Karpas-422 (cell line): ENCODE measurements at regions not wholly inside any gene's neighbourhood (a gene's known extent, or its start where the extent isn't known, plus 50 kb on each side); places are given as distances from the start of the nearest gene placed in this dataset.

Source experiments
- DNase-seq: peaks from one replicate; pipeline ENCODE4 v3.0.0-alpha.2; 2015
- H2AFZ ChIP-seq: fragments of 200-600 bp; sonication (generic); 2 replicates; pipeline ENCODE4 v1.6.1; 2014; ENCODE audit warnings: antibody characterized with exemption, low read length, mixed read lengths
- H3K27ac ChIP-seq: fragments of 200-600 bp; sonication (generic); 2 replicates; pipeline ENCODE4 v1.5.1; 2014; ENCODE audit warnings: mild to moderate bottlenecking, low read length, moderate library complexity
- H3K27me3 ChIP-seq: fragments of 200-600 bp; sonication (generic); 2 replicates; pipeline ENCODE4 v1.6.1; 2014; ENCODE audit warnings: low read length, mixed read lengths
- H3K36me3 ChIP-seq: fragments of 200-600 bp; sonication (generic); 2 replicates; pipeline ENCODE4 v1.6.1; 2014; ENCODE audit warnings: low read length, mixed read lengths; ENCODE audit not compliant: insufficient read depth
- H3K4me1 ChIP-seq: fragments of 200-600 bp; sonication (generic); 2 replicates; pipeline ENCODE4 v1.6.1; 2014; ENCODE audit warnings: mild to moderate bottlenecking, low read length, mixed read lengths
- H3K4me2 ChIP-seq: fragments of 200-600 bp; sonication (generic); 2 replicates; pipeline ENCODE4 v1.6.1; 2014; ENCODE audit warnings: low read length, low read depth, mild to moderate bottlenecking; ENCODE audit not compliant: poor library complexity, severe bottlenecking
- H3K4me3 ChIP-seq: fragments of 200-600 bp; sonication (generic); 2 replicates; pipeline ENCODE4 v1.5.1; 2014; ENCODE audit warnings: mild to moderate bottlenecking, antibody characterized with exemption, low read length, mixed read lengths
- H3K79me2 ChIP-seq: fragments of 200-600 bp; sonication (generic); 2 replicates; pipeline ENCODE4 v1.6.1; 2014; ENCODE audit warnings: mild to moderate bottlenecking, low read length, mixed read lengths
- H3K9ac ChIP-seq: fragments of 200-600 bp; sonication (generic); 2 replicates; pipeline ENCODE4 v1.6.0; 2014; ENCODE audit warnings: low read length
- H3K9me2 ChIP-seq: fragments of 200-600 bp; sonication (generic), shearing (Covaris generic); replicated peaks from 2 replicates; pipeline ENCODE4 v1.6.0; 2014; ENCODE audit warnings: mild to moderate bottlenecking, low read length, moderate library complexity; ENCODE audit not compliant: insufficient read depth
- H3K9me3 ChIP-seq: fragments of 300-700, 200-600 bp; sonication (generic); 2 replicates; pipeline ENCODE4 v1.6.1; 2014; ENCODE audit warnings: low read length, mixed read lengths
- H4K20me1 ChIP-seq: fragments of 200-600 bp; sonication (generic); 2 replicates; pipeline ENCODE4 v1.6.1; 2014; ENCODE audit warnings: mild to moderate bottlenecking, antibody characterized with exemption, low read length, low read depth; ENCODE audit not compliant: insufficient read depth

DNA sequence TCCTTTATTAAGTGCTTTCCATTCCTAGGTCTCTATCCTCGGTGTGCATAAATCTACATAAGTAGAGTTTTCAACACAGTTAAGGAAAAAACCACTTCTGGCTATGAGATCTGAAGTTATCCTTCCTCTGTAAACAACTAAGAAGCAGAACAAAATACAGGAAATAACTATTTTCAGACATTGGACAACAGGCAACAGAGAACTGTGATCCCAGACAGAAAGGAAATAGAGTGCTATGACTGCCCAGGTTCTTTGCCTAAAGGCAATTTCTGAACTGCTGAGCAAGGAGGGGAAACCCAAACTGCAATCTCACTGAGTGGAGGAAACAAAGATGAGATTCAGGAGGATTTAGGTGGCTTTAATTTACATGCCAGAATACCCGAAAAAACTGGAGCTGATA, 285.4 kb downstream of the SNX13 start:
- no peaks in the 10 kb centered on the region for H4K20me1 ChIP-seq
- no peak overlapping the region for H3K9ac ChIP-seq
- no peaks in the 10 kb centered on the region for H3K9me2 ChIP-seq
- no peak overlapping the region for H3K27ac ChIP-seq
- no peaks in the 10 kb centered on the region for H3K27me3 ChIP-seq
- H3K36me3 ChIP-seq, result no peaks in the 10 kb centered on the region
- no peak for DNase-seq
- H3K4me2 ChIP-seq, result no peak overlapping the region
- no peaks in the 10 kb centered on the region for H3K79me2 ChIP-seq
- no peak overlapping the region for H2AFZ ChIP-seq
- no peaks in the 10 kb centered on the region for H3K4me1 ChIP-seq
- no peaks in the 10 kb centered on the region for H3K9me3 ChIP-seq
- no peak overlapping the region for H3K4me3 ChIP-seq

DNA sequence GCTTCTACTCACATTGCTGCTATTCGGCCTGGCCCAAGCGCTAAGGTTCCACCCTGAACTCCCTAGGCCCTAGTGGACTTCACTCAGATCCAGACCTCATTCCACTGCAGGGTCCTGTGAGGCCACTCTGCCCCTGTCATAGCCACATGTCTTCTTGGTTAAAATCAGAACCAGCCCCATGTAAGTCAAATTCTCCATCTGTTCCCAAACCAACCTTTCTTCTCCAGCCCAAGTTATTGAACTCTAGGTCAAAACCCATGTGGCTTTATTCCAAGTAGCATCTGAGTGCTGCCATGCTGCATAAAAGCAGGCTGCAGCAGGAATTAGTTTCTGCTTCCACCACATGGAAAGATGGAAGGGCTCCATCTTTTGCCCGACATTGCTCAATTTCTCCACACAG, 281.2 kb downstream of the SNX13 start:
- no peak overlapping the region for H3K4me2 ChIP-seq
- no peaks in the 10 kb centered on the region for H3K4me1 ChIP-seq
- no peak overlapping the region for H2AFZ ChIP-seq
- H3K27ac ChIP-seq, result no peak overlapping the region
- no peak overlapping the region for H3K9ac ChIP-seq
- no peaks in the 10 kb centered on the region for H4K20me1 ChIP-seq
- no peak overlapping the region for H3K4me3 ChIP-seq
- no peaks in the 10 kb centered on the region for H3K27me3 ChIP-seq
- DNase-seq, result no peak
- H3K9me3 ChIP-seq, result no peaks in the 10 kb centered on the region
- H3K36me3 ChIP-seq, result no peaks in the 10 kb centered on the region
- H3K9me2 ChIP-seq, result no peaks in the 10 kb centered on the region
- H3K79me2 ChIP-seq, result no peaks in the 10 kb centered on the region

DNA sequence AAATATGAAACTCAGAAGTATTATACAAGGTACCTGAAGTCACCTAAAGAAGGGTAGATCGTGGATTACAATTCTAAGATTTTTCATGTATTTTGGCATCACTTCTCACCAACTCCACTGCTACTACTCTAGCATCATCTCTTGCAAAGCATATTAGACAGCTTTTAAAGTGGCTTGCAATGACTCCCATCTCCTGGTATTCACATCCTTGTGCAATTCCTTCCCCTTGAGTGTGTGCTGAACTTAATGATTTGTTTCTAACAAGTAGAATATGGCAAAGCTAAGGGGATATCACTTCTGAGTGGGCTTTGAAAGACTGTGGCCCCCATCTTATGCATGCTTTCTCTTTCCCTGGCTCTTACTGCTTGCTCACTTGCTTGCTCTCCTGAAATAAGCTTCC, 280.2 kb downstream of the SNX13 start:
- Histone ChIP-seq H3K4me2 (no peak overlapping the region), H2AFZ (no peak overlapping the region)

GRCh38 chr7:17661982-17662585, 278.2 kb downstream of the SNX13 start:
- no peak overlapping the region for H3K9ac ChIP-seq
- no peaks in the 10 kb centered on the region for H3K9me3 ChIP-seq
- no peaks in the 10 kb centered on the region for H3K79me2 ChIP-seq
- no peak overlapping the region for H3K27ac ChIP-seq
- H3K27me3 ChIP-seq, result no peaks in the 10 kb centered on the region
- H4K20me1 ChIP-seq, result no peaks in the 10 kb centered on the region
- H3K9me2 ChIP-seq, result no peaks in the 10 kb centered on the region
- no peak overlapping the region for H2AFZ ChIP-seq
- H3K4me2 ChIP-seq, result no peak overlapping the region
- no peaks in the 10 kb centered on the region for H3K36me3 ChIP-seq
- DNase-seq, result no peak
- H3K4me3 ChIP-seq, result no peak overlapping the region
- no peaks in the 10 kb centered on the region for H3K4me1 ChIP-seq

More for the DNA sequence above, 280.2 kb downstream of the SNX13 start:
- H4K20me1 ChIP-seq, result no peaks in the 10 kb centered on the region
- DNase-seq, result no peak
- H3K27ac ChIP-seq, result no peak overlapping the region
- no peaks in the 10 kb centered on the region for H3K4me1 ChIP-seq
- no peaks in the 10 kb centered on the region for H3K27me3 ChIP-seq
- no peaks in the 10 kb centered on the region for H3K36me3 ChIP-seq
- H3K9me2 ChIP-seq, result no peaks in the 10 kb centered on the region
- no peaks in the 10 kb centered on the region for H3K9me3 ChIP-seq
- H3K9ac ChIP-seq, result no peak overlapping the region
- H3K4me3 ChIP-seq, result no peak overlapping the region
- no peaks in the 10 kb centered on the region for H3K79me2 ChIP-seq

DNA sequence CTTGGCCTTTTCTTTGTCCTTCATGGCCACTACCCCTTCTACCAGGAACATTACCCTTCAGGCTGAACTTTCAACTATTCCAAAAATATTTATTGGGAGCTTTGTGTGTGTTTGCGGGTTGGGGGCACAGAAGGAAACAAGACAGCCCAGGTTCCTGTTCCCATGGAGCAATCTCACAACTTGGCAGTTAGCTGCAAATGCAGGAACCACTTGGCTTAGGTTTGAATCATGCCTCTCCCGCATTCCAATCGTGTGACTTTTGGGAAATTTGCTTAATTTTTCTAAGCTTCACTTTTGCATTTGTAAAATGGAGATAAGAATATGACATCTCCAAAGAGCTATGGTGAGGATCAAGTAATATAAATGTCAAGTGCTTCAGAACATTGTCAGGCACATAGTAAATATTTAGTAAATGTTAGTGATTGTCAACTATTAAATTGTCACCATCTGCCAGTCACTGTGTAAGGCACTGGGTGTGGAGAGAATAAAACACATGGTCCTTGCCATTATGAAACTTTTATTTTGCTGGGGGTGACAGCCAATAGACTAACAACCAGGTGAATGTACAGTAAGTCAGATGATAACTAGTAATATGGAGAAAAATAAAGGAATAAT, 277.1 kb downstream of the SNX13 start:
- no peaks in the 10 kb centered on the region for H3K4me1 ChIP-seq
- no peak for DNase-seq
- H2AFZ ChIP-seq, result no peak overlapping the region
- H3K9me2 ChIP-seq, result no peaks in the 10 kb centered on the region
- H3K27me3 ChIP-seq, result no peaks in the 10 kb centered on the region
- H3K4me3 ChIP-seq, result no peak overlapping the region
- no peaks in the 10 kb centered on the region for H4K20me1 ChIP-seq
- H3K9ac ChIP-seq, result no peak overlapping the region
- no peak overlapping the region for H3K27ac ChIP-seq
- H3K79me2 ChIP-seq, result no peaks in the 10 kb centered on the region
- no peaks in the 10 kb centered on the region for H3K36me3 ChIP-seq
- no peaks in the 10 kb centered on the region for H3K9me3 ChIP-seq
- no peak overlapping the region for H3K4me2 ChIP-seq

- Histone ChIP-seq H3K4me3 (no peak overlapping the region), H3K27ac (no peak overlapping the region), H3K27me3 (no peaks in the 10 kb centered on the region), H3K9me2 (no peaks in the 10 kb centered on the region), H3K9me3 (no peaks in the 10 kb centered on the region), H3K79me2 (no peaks in the 10 kb centered on the region), H3K4me1 (no peaks in the 10 kb centered on the region), H4K20me1 (no peaks in the 10 kb centered on the region), H3K36me3 (no peaks in the 10 kb centered on the region), H3K4me2 (no peak overlapping the region), H3K9ac (no peak overlapping the region), H2AFZ (no peak overlapping the region)
- no peak for DNase-seq
Observed at GRCh38 chr7:17665029-17665428, 275.3 kb downstream of the SNX13 start.

GRCh38 chr7:17668122-17668521, 272.2 kb downstream of the SNX13 start:
- no peak overlapping the region for H3K9ac ChIP-seq
- DNase-seq, result no peak
- H3K4me1 ChIP-seq, result no peaks in the 10 kb centered on the region
- H3K4me3 ChIP-seq, result no peak overlapping the region
- no peaks in the 10 kb centered on the region for H4K20me1 ChIP-seq
- no peaks in the 10 kb centered on the region for H3K9me2 ChIP-seq
- no peak overlapping the region for H3K27ac ChIP-seq
- no peaks in the 10 kb centered on the region for H3K36me3 ChIP-seq
- H2AFZ ChIP-seq, result no peak overlapping the region
- no peaks in the 10 kb centered on the region for H3K79me2 ChIP-seq
- no peaks in the 10 kb centered on the region for H3K27me3 ChIP-seq
- no peak overlapping the region for H3K4me2 ChIP-seq
- H3K9me3 ChIP-seq, result no peaks in the 10 kb centered on the region

GRCh38 chr7:17669204-17669603, 271.1 kb downstream of the SNX13 start:
- Histone ChIP-seq H3K4me3 (no peak overlapping the region), H3K4me1 (no peaks in the 10 kb centered on the region), H3K9me3 (no peaks in the 10 kb centered on the region), H4K20me1 (no peaks in the 10 kb centered on the region), H3K27me3 (no peaks in the 10 kb centered on the region), H3K9me2 (no peaks in the 10 kb centered on the region), H2AFZ (no peak overlapping the region), H3K79me2 (no peaks in the 10 kb centered on the region), H3K4me2 (no peak overlapping the region), H3K27ac (no peak overlapping the region), H3K36me3 (no peaks in the 10 kb centered on the region), H3K9ac (no peak overlapping the region)
- DNase-seq, result no peak
